Activated naive CD8-positive, alpha-beta T cell treated with anti-CD3 and anti-CD28 coated beads, Interleukin-2, amount 10 ng/mL, durations not matched to agents 7 days and 5 days (primary cell): ENCODE measurements at regions not wholly inside any gene's neighbourhood (a gene's known extent, or its start where the extent isn't known, plus 50 kb on each side); places are given as distances from the start of the nearest gene placed in this dataset.

Experiments
- ATAC-seq: fragments of 150-1000 bp; cut with Tn5 transposase; one replicate; pipeline ENCODE4 v1.10.0; 2021; ENCODE audit warnings: low read depth, moderate library complexity
- POLR2A ChIA-PET: fragments of 350-600 bp; sonication (Branson Sonifier 250); formaldehyde crosslinking; loops from one replicate; lab custom pipeline; 2021; ENCODE audit warnings: antibody characterized with exemption; lab: Charles Lee
- DNase-seq: peaks from one replicate; pipeline ENCODE4 v3.0.0; 2021
- H3K27ac Mint-ChIP-seq: one replicate; pipeline ENCODE4 v1.8.0; 2022; ENCODE audit warnings: mild to moderate bottlenecking, mixed read lengths
- H3K27me3 Mint-ChIP-seq: one replicate; pipeline ENCODE4 v1.8.0; 2022; ENCODE audit warnings: mild to moderate bottlenecking, moderate library complexity, mixed read lengths
- H3K36me3 Mint-ChIP-seq: one replicate; pipeline ENCODE4 v1.8.0; 2021; ENCODE audit warnings: mild to moderate bottlenecking, mixed read lengths
- H3K4me1 Mint-ChIP-seq: one replicate; pipeline ENCODE4 v1.8.0; 2021; ENCODE audit warnings: mixed read lengths
- H3K4me3 Mint-ChIP-seq: one replicate; pipeline ENCODE4 v1.8.0; 2022; ENCODE audit warnings: mild to moderate bottlenecking, moderate library complexity, mixed read lengths
- H3K9me3 Mint-ChIP-seq: one replicate; pipeline ENCODE4 v1.8.0; 2021; ENCODE audit warnings: mixed read lengths

DNA sequence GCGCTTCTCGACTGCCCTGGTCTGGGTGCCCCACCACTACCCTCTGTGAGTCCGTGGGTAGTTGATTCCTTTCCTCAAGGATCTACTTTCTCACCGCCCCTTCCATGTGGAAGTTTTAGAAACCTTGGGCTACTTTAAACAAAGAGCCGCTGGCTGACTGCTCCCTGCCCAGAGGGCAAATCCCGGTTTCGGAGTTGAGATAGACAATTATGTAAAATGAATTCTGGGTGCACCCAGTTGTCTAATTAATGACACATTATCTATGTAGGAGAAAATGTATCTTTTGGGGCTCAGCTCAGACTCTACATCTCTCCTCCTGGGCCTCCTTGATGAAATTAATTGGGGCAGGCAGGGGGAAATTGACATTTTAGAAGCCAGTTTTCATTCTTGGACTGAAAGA, 305.4 kb downstream of the UQCRFS1 start:
- H3K36me3 Mint-ChIP-seq, result no peaks in the 10 kb centered on the region
- ATAC-seq (no peak), DNase-seq (no peak)
- H3K27me3 Mint-ChIP-seq, result no peaks in the 10 kb centered on the region
- H3K4me3 Mint-ChIP-seq, result no peak overlapping the region
- no peak overlapping the region for H3K27ac Mint-ChIP-seq
- POLR2A ChIA-PET, result no interaction called here
- no peaks in the 10 kb centered on the region for H3K9me3 Mint-ChIP-seq
- H3K4me1 Mint-ChIP-seq, result no peaks in the 10 kb centered on the region

DNA sequence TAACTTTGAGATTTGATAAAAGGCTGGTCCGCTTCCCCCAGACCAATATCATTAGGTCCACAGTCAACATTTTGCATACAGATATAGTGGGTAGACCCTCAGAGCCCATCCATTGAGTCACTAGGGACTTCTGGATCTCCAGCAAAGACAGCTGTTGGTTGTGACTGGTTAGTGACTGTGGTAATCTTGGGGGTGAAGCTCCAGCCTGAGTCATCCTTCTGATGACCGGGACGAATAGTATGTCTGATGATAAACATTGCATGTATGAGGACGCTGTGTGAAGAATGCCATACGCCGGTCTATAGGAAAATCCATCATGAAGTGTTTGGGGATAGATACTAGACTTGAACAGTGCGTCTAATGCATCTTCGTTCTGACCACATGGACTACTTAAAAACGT, 307.0 kb downstream of the UQCRFS1 start:
- ATAC-seq, result no peak
- no peak overlapping the region for H3K4me3 Mint-ChIP-seq
- no peaks in the 10 kb centered on the region for H3K4me1 Mint-ChIP-seq
- H3K27ac Mint-ChIP-seq, result no peak overlapping the region
- H3K9me3 Mint-ChIP-seq, result no peaks in the 10 kb centered on the region
- H3K36me3 Mint-ChIP-seq, result no peaks in the 10 kb centered on the region
- no peak for DNase-seq
- no peaks in the 10 kb centered on the region for H3K27me3 Mint-ChIP-seq
- POLR2A ChIA-PET, result no interaction called here

DNA sequence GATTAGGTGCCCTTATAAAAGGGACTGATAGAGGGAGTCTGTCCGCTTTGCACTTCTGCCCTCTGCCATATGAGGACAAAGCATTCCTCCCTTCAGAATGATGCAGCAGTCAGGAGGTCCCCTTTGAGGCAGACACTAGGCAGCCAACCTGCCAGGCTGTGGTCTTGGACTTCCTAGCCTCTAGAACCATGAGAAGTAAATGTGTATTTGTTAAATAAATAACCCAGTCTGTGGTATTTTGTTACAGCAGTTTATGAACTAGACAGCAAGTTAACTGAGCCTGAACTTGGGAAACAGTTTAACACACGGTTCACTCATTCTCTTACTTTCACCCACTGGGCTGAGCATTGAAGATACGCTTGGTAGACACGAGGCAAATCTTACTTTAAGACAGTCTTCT, 313.2 kb downstream of the UQCRFS1 start:
- no peaks in the 10 kb centered on the region for H3K27me3 Mint-ChIP-seq
- H3K9me3 Mint-ChIP-seq, result no peaks in the 10 kb centered on the region
- H3K4me3 Mint-ChIP-seq, result no peak overlapping the region
- DNase-seq, result no peak
- H3K36me3 Mint-ChIP-seq, result no peaks in the 10 kb centered on the region
- H3K4me1 Mint-ChIP-seq, result no peaks in the 10 kb centered on the region
- ATAC-seq, result no peak
- POLR2A ChIA-PET, result no interaction called here
- no peak overlapping the region for H3K27ac Mint-ChIP-seq

DNA sequence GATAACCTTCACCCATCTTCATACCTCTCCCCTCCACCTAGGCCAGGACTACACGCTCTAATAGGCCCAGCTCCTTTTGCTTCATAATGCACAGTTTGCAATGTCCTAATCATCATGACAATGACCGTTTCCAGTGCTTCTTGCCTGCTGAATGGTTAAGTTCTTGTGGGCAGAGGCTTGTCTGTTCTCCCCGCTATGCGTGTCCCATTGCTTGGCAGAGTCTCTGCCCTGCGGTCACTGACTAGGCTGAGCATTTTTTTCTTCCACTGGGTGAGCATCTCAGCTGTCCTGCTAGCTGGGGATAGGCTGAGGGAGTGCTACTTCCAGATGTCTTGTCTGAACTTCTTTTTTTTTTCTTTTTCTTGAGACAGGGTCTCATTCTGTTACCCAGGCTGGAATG, 314.7 kb downstream of the UQCRFS1 start:
- ATAC-seq (no peak), DNase-seq (no peak)
- Mint-ChIP-seq H3K4me3 (no peak overlapping the region), H3K27me3 (no peaks in the 10 kb centered on the region), H3K4me1 (no peaks in the 10 kb centered on the region), H3K27ac (no peak overlapping the region), H3K36me3 (no peaks in the 10 kb centered on the region), H3K9me3 (no peaks in the 10 kb centered on the region)
- POLR2A ChIA-PET, result no interaction called here

DNA sequence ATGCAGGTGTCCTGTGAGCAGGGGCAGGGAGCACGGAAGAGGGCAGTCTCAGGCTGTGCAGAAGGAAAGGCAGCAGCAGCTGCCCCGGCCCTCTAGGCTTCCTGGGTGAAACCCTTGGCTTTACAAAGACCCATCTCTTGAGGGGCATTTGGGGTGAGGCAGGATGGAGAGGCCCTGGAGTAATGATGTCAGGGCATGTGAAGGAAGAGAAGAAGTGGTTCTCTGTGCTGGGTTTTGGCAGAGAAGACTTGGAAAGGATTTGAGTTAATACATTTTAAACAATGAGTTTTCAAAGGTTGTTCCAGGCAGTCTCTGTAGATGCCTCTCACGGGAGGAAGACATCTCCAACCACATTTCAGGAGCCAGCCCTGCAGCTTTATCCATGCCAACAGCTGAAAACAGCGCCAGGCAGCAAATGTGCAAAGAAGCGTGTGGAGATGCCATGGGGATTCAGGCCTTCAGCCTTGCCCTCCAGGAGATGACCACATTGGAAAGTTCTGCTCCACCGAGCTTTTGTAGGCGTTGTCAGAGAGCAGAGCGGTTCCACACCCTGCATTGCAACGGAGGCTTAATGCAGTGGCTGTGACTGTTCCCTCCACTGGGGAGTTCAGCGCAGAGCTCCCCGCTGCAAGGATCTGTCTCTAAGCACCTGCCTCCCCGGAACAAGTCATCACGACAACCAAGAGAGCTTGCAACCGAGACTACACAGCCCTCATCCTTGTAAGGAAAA, 322.8 kb downstream of the UQCRFS1 start:
- Mint-ChIP-seq H3K27ac (no peak overlapping the region), H3K4me3 (no peak overlapping the region), H3K36me3 (no peaks in the 10 kb centered on the region), H3K9me3 (no peaks in the 10 kb centered on the region), H3K4me1 (no peaks in the 10 kb centered on the region), H3K27me3 (no peaks in the 10 kb centered on the region)
- DNase-seq, result no peak
- POLR2A ChIA-PET, result no interaction called here
- ATAC-seq, result no peak

DNA sequence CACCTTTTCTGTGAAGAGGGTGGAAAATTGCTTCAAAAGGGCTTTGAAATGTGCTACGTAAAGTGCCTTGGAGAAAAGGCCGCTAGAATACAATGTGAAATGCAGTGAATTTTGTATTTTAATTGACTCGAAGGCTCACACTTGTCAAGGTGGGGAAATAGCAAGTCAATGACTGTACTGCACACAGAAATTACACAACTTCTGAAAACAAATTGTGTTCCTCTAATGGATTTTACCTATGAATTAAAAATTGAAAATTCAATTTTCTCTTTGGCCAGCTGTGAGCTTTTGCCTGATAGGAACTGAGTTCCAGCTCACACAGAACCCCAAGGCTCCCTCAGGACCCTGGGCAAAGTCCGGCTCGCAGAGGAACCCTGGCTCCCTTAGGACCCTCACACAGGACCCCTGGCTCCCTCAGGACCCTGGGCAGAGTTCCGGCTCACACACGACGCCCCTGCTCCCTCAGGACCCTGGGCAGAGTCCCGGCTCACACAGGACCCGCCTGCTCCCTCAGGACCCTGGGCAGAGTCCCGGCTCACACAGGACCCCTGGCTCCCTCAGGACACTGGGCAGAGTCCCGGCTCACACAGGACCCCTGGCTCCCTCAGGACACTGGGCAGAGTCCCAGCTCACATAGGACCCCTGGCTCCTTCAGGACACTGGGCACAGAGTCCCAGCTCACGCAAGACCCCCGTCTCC, 324.9 kb downstream of the UQCRFS1 start:
- POLR2A ChIA-PET, result no interaction called here
- ATAC-seq, result no peak
- no peaks in the 10 kb centered on the region for H3K4me1 Mint-ChIP-seq
- H3K4me3 Mint-ChIP-seq, result no peak overlapping the region
- no peaks in the 10 kb centered on the region for H3K9me3 Mint-ChIP-seq
- no peaks in the 10 kb centered on the region for H3K27me3 Mint-ChIP-seq
- no peak overlapping the region for H3K27ac Mint-ChIP-seq
- H3K36me3 Mint-ChIP-seq, result no peaks in the 10 kb centered on the region
- DNase-seq, result no peak

DNA sequence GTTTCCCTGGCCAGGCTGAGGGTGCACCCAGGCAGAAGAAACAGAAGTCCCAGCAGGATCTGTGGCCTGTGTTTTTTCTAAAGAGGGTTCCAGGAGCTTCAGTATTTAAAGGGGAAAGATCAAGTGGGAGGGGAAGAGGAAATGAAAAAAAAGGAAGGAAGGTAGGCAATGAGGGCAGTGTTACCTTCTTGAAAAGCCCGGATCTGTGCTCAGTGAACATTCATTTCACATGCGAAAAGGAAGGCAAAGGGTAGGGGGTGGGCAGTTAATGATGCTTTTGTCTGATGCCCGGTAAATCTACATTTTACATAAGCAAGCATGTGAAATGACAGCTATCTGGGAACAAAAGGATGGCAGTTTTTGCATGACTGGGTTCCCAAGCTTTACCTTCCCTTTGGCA, 326.2 kb downstream of the UQCRFS1 start:
- no peak overlapping the region for H3K27ac Mint-ChIP-seq
- DNase-seq (no peak), ATAC-seq (no peak)
- H3K4me3 Mint-ChIP-seq, result no peak overlapping the region
- POLR2A ChIA-PET, result no interaction called here
- no peaks in the 10 kb centered on the region for H3K9me3 Mint-ChIP-seq
- H3K36me3 Mint-ChIP-seq, result no peaks in the 10 kb centered on the region
- no peaks in the 10 kb centered on the region for H3K27me3 Mint-ChIP-seq
- H3K4me1 Mint-ChIP-seq, result no peaks in the 10 kb centered on the region

DNA sequence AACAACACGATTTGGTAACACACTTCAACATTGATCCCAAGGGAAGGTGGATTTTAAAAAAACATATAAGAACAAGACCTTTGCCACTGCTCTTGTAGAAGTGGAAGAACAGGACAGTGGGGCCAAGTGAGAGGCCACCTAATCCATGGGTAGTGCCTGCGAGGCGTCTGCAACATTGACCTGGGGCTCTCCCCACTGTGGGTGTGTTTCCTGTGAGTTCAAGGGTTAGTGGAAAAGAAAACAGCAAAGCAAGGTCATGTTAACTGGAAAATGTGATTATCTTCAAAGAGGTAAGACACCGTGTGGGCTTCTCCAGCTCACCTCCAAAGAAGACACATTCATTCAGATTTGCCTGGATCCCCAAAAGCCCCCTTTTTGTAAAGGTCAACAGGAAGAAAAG, 327.0 kb downstream of the UQCRFS1 start:
- POLR2A ChIA-PET, result no interaction called here
- no peak overlapping the region for H3K4me3 Mint-ChIP-seq
- no peak for DNase-seq
- no peak overlapping the region for H3K27ac Mint-ChIP-seq
- H3K9me3 Mint-ChIP-seq, result no peaks in the 10 kb centered on the region
- ATAC-seq, result no peak
- H3K36me3 Mint-ChIP-seq, result no peaks in the 10 kb centered on the region
- no peaks in the 10 kb centered on the region for H3K4me1 Mint-ChIP-seq
- H3K27me3 Mint-ChIP-seq, result no peaks in the 10 kb centered on the region

DNA sequence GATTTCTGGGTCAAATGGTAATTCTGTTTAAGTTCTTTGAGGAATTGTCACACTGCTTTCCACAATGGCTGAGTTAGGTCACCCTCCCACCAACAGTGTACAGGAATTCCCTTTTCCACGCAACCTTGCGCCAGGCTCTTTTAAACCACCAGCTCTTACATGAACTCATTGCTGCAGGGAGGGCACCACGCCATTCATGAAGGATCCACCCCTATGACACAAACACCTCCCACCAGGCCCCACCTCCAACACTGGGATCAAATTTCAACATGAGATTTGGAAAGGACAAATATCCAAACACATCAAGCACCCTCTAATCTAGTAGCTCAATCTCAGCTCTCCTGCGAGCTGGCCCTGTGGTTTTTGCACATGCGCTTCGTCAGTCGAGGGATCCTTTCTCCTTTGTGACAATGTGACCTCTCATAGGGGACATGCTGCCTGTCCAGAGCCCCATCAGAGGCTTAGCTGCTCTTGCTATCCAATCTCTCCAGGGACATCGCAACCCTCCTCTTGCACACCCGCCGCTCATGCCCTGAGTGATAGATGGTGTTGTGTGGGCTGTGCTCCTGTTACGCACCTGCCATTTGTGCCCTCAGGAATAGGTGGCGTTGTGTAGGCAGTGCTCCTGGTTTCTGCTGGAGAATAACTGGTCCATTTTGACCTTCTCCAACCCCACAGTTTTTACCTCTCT, 328.0 kb downstream of the UQCRFS1 start:
- Mint-ChIP-seq H3K27me3 (no peaks in the 10 kb centered on the region), H3K36me3 (no peaks in the 10 kb centered on the region), H3K27ac (no peak overlapping the region), H3K4me3 (no peak overlapping the region), H3K9me3 (no peaks in the 10 kb centered on the region), H3K4me1 (no peaks in the 10 kb centered on the region)
- ATAC-seq (no peak), DNase-seq (no peak)
- POLR2A ChIA-PET, result no interaction called here

DNA sequence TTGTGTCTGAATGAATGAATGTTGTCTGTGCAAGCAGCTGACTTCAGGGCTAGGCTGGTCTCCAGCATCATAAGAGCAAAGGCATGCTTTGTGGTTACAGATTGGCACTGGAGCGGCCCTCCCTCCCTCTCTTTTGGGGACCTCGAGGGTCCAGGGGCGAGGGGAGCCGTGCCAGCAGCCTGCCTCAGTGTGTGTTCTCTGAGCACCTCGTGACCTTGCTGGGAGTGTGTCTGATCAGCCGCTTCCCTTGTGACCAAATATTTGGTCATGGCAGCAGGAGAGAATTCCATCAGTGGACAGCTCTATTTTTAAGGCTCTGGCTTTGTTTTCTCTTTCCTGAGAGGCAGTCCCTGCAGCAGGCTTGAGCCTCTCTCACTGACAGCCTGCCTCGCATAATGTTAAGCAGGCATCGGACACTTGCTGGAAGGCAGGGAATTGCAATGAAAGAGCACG, 329.7 kb downstream of the UQCRFS1 start:
- ATAC-seq (no peak), DNase-seq (no peak)
- no peaks in the 10 kb centered on the region for H3K4me1 Mint-ChIP-seq
- no peak overlapping the region for H3K4me3 Mint-ChIP-seq
- H3K9me3 Mint-ChIP-seq, result no peaks in the 10 kb centered on the region
- H3K27me3 Mint-ChIP-seq, result no peaks in the 10 kb centered on the region
- H3K36me3 Mint-ChIP-seq, result no peaks in the 10 kb centered on the region
- POLR2A ChIA-PET, result no interaction called here
- H3K27ac Mint-ChIP-seq, result no peak overlapping the region

DNA sequence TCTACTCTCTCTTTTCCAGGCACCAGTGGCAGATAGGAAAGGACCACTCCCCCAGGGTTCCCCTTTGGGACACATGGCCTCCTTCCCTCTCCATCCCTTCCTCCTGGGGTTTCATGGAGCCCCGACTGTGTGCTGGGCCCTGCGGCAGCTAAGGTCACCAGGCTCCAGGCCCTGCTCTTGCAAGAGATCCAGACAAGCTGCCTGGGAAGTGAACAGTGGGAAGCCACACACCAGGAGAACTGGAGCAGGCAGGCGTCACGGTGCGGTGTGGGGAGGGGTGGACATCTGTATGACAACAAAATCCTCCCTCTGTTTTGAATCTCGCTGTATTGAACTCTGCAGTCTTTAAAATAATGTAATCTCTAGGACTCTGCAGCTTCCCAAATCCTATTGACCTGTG, 330.1 kb downstream of the UQCRFS1 start:
- Mint-ChIP-seq H3K36me3 (no peaks in the 10 kb centered on the region), H3K9me3 (no peaks in the 10 kb centered on the region), H3K27me3 (no peaks in the 10 kb centered on the region), H3K27ac (no peak overlapping the region), H3K4me3 (no peak overlapping the region), H3K4me1 (no peaks in the 10 kb centered on the region)
- ATAC-seq (no peak), DNase-seq (no peak)
- POLR2A ChIA-PET, result no interaction called here

DNA sequence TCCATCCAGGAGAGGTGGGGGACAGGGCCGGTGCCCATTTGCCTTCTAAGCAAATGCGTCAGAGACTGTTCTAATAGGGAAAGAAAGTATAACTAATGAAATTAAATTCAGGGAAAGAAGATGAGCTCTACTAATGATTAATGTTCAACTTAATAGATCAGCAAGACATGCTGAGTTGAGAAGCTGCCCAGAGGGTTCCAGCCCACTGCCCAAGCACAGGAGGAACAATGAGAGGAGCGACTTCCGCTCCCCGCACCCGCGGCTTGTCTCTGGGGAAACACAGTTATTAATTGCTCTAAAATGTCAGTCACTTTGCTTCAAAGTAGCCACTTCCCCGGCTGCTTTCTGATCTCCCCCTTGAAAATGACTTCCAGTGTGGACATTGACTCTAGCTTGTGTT, 331.3 kb downstream of the UQCRFS1 start:
- Mint-ChIP-seq H3K4me1 (no peaks in the 10 kb centered on the region), H3K4me3 (no peak overlapping the region), H3K27ac (no peak overlapping the region), H3K27me3 (no peaks in the 10 kb centered on the region), H3K9me3 (no peaks in the 10 kb centered on the region), H3K36me3 (no peaks in the 10 kb centered on the region)
- ATAC-seq (no peak), DNase-seq (no peak)
- POLR2A ChIA-PET, result no interaction called here

DNA sequence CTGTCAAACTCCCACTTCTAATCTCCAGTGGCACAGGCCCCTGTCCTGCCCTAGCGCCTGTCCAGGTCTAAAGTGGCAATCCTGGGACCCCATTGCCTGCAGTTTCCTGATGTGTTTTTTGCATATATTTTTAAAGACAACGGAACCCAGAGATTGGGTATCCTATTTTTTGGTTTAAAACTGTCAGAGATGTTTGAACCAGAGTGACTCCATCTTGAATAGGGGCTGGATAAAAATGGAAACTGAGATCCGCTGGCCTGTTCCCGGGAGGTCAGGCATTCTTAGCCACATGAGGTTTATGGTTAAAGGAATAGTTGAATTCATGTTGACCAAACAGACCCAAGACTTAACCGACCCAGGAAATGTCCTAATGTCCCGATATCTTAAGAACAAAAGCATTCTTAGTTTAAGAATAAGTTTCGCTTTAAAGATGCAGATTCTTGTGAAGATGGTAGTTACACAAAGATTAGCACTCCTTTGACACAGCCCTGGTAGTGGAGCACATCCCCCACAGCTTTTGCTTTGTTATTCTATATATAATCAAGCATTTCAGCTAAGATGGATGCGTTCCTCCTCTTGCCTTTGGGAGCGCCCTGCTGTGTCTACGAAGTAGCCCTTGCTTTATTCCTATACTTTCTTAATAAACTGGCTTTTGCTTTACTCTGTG, 332.1 kb downstream of the UQCRFS1 start:
- Mint-ChIP-seq H3K27ac (no peak overlapping the region), H3K4me1 (no peaks in the 10 kb centered on the region), H3K27me3 (no peaks in the 10 kb centered on the region), H3K36me3 (no peaks in the 10 kb centered on the region), H3K9me3 (no peaks in the 10 kb centered on the region), H3K4me3 (no peak overlapping the region)
- DNase-seq (no peak), ATAC-seq (no peak)
- POLR2A ChIA-PET, result no interaction called here
